HUES6 (cell line): ENCODE measurements at regions not wholly inside any gene's neighbourhood (a gene's known extent, or its start where the extent isn't known, plus 50 kb on each side); places are given as distances from the start of the nearest gene placed in this dataset.

Experiments used
- H3K27ac ChIP-seq: 2 replicates; pipeline ENCODE4 v1.7.0; 2013; ENCODE audit warnings: low read depth, mild to moderate bottlenecking, low read length, inconsistent platforms
- H3K27me3 ChIP-seq: 2 replicates; pipeline ENCODE4 v1.6.1; 2013; ENCODE audit warnings: low read length; ENCODE audit not compliant: control insufficient read depth, insufficient read depth
- H3K36me3 ChIP-seq: 2 replicates; pipeline ENCODE4 v1.6.1; 2013; ENCODE audit warnings: low read length; ENCODE audit not compliant: control insufficient read depth, insufficient read depth
- H3K4me1 ChIP-seq: 2 replicates; pipeline ENCODE4 v1.6.1; 2013; ENCODE audit warnings: low read length; ENCODE audit not compliant: control insufficient read depth, insufficient read depth
- H3K4me3 ChIP-seq: 2 replicates; pipeline ENCODE4 v1.5.1; 2013; ENCODE audit warnings: low read depth, low read length
- H3K9ac ChIP-seq: one replicate; pipeline ENCODE4 v1.6.1; 2013; ENCODE audit warnings: mild to moderate bottlenecking, low read length
- H3K9me3 ChIP-seq: 2 replicates; pipeline ENCODE4 v1.6.1; 2013; ENCODE audit warnings: low read depth, low read length; ENCODE audit not compliant: control insufficient read depth, insufficient read depth

DNA sequence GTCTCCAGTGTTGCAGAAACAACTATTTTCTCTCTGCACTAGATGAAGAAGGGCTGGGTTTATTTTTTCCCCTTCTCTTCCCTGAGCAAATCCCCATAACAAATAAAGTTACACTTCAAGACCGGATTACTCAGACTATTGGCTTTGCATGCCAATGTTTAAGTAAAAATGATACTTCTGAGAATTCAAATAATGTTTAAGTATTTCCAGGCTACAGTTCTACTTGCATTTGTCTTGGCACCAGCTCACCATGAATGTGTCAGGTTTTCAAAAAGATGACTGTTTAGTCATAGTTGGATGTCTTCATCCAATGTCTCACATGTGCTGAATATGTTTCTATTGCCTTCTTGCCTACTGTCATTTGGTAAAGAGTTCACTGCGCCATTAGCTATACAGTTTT, 912.6 kb downstream of the GATA3 start:
- no peak overlapping the region for H3K4me3 ChIP-seq
- H3K27ac ChIP-seq, result no peak overlapping the region
- H3K9ac ChIP-seq, result no peak overlapping the region
- H3K27me3 ChIP-seq, result no peaks in the 10 kb centered on the region
- H3K4me1 ChIP-seq, result no peaks in the 10 kb centered on the region
- no peaks in the 10 kb centered on the region for H3K36me3 ChIP-seq
- 0 out of 2 replicates have a peak, but pooled peaks cover 3% of the 10 kb centered on the region for H3K9me3 ChIP-seq

- H3K27ac ChIP-seq, result no peak overlapping the region
- no peaks in the 10 kb centered on the region for H3K9me3 ChIP-seq
- no peaks in the 10 kb centered on the region for H3K4me1 ChIP-seq
- no peaks in the 10 kb centered on the region for H3K27me3 ChIP-seq
- H3K4me3 ChIP-seq, result no peak overlapping the region
- no peak overlapping the region for H3K9ac ChIP-seq
- no peaks in the 10 kb centered on the region for H3K36me3 ChIP-seq
Observed at GRCh38 chr10:8969853-8970252, 915.4 kb downstream of the GATA3 start.

DNA sequence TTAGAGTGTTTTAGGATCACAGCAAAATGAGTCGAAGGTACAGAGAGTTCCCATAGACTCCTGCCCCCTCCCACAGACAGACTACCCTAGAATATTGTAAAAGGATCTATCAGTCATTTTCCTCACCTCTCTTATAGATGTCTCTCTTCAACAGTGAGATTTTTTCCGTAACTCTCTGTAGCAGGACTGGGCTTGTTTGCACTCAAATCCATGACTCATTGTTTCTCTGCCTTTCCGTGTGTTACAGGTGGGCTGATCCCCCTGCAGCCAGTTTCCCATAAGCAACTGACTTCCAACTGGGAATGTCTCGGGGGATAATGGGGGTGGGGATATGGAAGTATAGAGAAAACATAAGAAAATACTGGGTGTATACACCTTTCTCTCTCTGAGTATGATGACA, 921.0 kb downstream of the GATA3 start:
- no peak overlapping the region for H3K27ac ChIP-seq
- no peaks in the 10 kb centered on the region for H3K27me3 ChIP-seq
- H3K9ac ChIP-seq, result no peak overlapping the region
- H3K4me1 ChIP-seq, result no peaks in the 10 kb centered on the region
- H3K4me3 ChIP-seq, result no peak overlapping the region
- no peaks in the 10 kb centered on the region for H3K9me3 ChIP-seq
- no peaks in the 10 kb centered on the region for H3K36me3 ChIP-seq

- Histone ChIP-seq H3K4me3 (no peak overlapping the region), H3K36me3 (no peaks in the 10 kb centered on the region), H3K4me1 (no peaks in the 10 kb centered on the region), H3K27me3 (no peaks in the 10 kb centered on the region), H3K27ac (no peak overlapping the region), H3K9ac (no peak overlapping the region), H3K9me3 (no peaks in the 10 kb centered on the region)
Observed at GRCh38 chr10:8978100-8978499, 923.6 kb downstream of the GATA3 start.

GRCh38 chr10:8979976-8980375, 925.5 kb downstream of the GATA3 start:
- H3K27me3 ChIP-seq, result no peaks in the 10 kb centered on the region
- no peaks in the 10 kb centered on the region for H3K9me3 ChIP-seq
- H3K4me1 ChIP-seq, result no peaks in the 10 kb centered on the region
- H3K9ac ChIP-seq, result no peak overlapping the region
- no peaks in the 10 kb centered on the region for H3K36me3 ChIP-seq
- no peak overlapping the region for H3K4me3 ChIP-seq
- no peak overlapping the region for H3K27ac ChIP-seq

DNA sequence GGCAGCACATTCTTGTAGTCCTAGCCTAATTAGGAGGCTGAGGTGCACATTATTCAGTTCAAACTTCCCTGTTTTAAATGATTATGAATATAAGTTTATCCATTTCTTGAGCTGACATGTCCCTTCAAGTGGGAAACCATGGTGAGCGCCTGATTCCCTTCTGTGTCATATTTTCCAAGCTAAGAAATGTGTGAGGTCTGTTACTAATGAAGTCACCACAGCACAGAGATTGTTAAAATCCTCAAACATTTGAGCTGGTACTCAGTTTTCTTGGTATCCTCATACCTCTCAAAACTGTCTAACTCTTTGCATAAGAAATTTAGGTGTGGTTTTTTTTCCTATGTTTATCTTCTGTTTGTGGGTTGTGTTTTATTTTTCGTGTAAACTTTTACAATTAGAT, 926.8 kb downstream of the GATA3 start:
- Histone ChIP-seq H3K4me1 (no peaks in the 10 kb centered on the region), H3K36me3 (no peaks in the 10 kb centered on the region), H3K9me3 (no peaks in the 10 kb centered on the region), H3K4me3 (no peak overlapping the region), H3K27me3 (no peaks in the 10 kb centered on the region), H3K27ac (no peak overlapping the region), H3K9ac (no peak overlapping the region)

DNA sequence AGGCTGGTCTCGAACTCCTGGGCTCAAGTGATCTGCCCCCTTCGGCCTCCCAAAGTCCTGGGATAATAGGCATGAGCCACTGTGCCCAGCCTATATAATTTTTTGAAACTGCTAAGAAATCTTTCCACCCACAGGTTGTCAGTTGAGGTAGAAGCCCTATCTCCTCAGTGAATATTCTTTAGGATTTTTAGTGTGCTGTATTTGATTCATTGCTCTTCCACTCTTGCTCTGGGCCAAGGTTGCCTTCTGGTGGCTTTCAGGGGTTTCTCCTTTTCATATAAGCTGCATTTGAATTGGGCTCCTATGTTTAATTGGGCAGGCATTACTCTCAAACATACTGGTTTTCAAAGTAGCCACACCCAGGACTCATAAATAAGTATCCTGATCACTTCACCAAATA, 931.2 kb downstream of the GATA3 start:
- Histone ChIP-seq H3K27ac (no peak overlapping the region), H3K36me3 (no peaks in the 10 kb centered on the region), H3K9ac (no peak overlapping the region)

GRCh38 chr10:8986975-8987374, 932.5 kb downstream of the GATA3 start:
- H3K27ac ChIP-seq, result no peak overlapping the region
- H3K27me3 ChIP-seq, result no peaks in the 10 kb centered on the region
- H3K9ac ChIP-seq, result no peak overlapping the region
- no peaks in the 10 kb centered on the region for H3K36me3 ChIP-seq
- H3K9me3 ChIP-seq, result no peaks in the 10 kb centered on the region
- H3K4me3 ChIP-seq, result no peak overlapping the region
- H3K4me1 ChIP-seq, result no peaks in the 10 kb centered on the region

More for the DNA sequence above, 931.2 kb downstream of the GATA3 start:
- Histone ChIP-seq H3K27me3 (no peaks in the 10 kb centered on the region), H3K4me1 (no peaks in the 10 kb centered on the region), H3K4me3 (no peak overlapping the region), H3K9me3 (no peaks in the 10 kb centered on the region)

- no peak overlapping the region for H3K27ac ChIP-seq
- no peak overlapping the region for H3K4me3 ChIP-seq
- no peak overlapping the region for H3K9ac ChIP-seq
- H3K9me3 ChIP-seq, result no peaks in the 10 kb centered on the region
- H3K4me1 ChIP-seq, result no peaks in the 10 kb centered on the region
- no peaks in the 10 kb centered on the region for H3K27me3 ChIP-seq
- H3K36me3 ChIP-seq, result no peaks in the 10 kb centered on the region
Observed at GRCh38 chr10:8987712-8988111, 933.2 kb downstream of the GATA3 start.

DNA sequence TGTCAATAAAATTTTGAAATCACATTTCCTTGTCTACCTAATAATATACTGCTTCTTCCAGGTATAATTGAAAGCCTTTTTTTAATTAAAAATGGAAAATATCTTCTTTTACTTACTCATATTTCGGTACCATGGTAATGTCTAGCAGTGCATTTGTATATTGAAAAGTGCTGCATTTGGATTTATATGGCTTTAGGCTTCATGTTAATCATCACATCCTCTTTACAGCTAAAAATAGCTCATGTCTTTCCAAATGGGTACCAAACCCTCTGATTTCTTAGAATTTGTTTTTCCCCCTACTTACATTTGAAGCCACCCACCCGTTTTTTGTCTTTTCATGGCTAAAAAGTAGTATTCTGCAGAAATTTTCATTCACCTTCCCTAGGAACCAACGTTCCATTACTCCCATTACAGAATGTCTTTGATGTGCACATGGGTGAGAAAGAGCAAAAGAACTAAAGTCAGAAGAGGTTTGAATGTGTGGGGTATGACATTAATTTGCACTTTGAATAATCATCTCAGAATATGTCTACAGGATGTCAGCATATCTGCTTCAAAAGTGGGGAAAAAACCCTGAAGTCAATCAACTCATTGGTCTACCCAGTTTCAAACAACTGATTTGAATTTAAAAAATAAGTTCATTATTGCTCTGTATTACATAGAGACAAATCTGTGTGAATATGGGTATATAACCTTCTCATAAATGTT, 935.9 kb downstream of the GATA3 start:
- H3K36me3 ChIP-seq, result no peaks in the 10 kb centered on the region

DNA sequence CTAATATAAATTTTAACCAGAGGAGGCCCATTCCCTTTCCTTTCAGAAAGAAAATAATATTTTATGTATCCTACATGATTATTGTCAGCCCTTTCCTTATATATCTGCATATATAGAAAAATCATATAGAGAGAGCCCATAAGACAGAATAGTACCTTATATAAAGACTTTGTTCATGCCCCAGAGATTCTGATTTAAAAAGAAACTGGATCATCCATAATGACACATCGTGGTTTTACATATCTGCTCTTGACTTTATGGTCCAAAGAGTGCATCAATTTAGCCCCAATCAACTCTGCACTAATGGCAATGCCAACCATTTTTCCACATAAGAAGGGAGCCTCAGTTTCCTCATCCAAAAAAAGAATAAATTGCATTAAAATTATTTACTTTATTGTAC, 937.5 kb downstream of the GATA3 start:
- Histone ChIP-seq H3K9ac (no peak overlapping the region), H3K36me3 (no peaks in the 10 kb centered on the region), H3K27ac (no peak overlapping the region), H3K4me3 (no peak overlapping the region), H3K9me3 (no peaks in the 10 kb centered on the region), H3K4me1 (no peaks in the 10 kb centered on the region), H3K27me3 (no peaks in the 10 kb centered on the region)

More for the DNA sequence above, 935.9 kb downstream of the GATA3 start:
- H3K27me3 ChIP-seq, result no peaks in the 10 kb centered on the region
- no peak overlapping the region for H3K27ac ChIP-seq
- no peak overlapping the region for H3K4me3 ChIP-seq
- H3K9ac ChIP-seq, result no peak overlapping the region
- no peaks in the 10 kb centered on the region for H3K4me1 ChIP-seq
- H3K9me3 ChIP-seq, result no peaks in the 10 kb centered on the region
